ENCODE measurements at regions not wholly inside any gene's neighbourhood (a gene's known extent, or its start where the extent isn't known, plus 50 kb on each side); places are given as distances from the start of the nearest gene placed in this dataset.

- no peak for TF ChIP-seq ZNF398 (CRISPR knock-in tag; IDR thresholded peaks at IDR 0.05)
- TF ChIP-seq NBN (IDR thresholded peaks at IDR 0.05; ENCODE audit: low read depth), result no peak
- no peak for TF ChIP-seq ZFX (CRISPR knock-in tag; IDR thresholded peaks at IDR 0.05)
- TF ChIP-seq ADNP (tag; IDR thresholded peaks at IDR 0.05), result no peak
- no peak for TF ChIP-seq KAT7 (CRISPR knock-in tag; IDR thresholded peaks at IDR 0.05; ENCODE audit: borderline replicate concordance)
- TF ChIP-seq CEBPZ (IDR thresholded peaks at IDR 0.05; ENCODE audit: borderline replicate concordance, low read depth, low read length), result no peak
- TF ChIP-seq TFE3 (CRISPR knock-in tag; IDR thresholded peaks at IDR 0.05), result no peak
- TF ChIP-seq NFYB (IDR thresholded peaks at IDR 0.05; ENCODE audit: extremely low read depth, insufficient read length), result no peak
- TF ChIP-seq KAT2B (IDR thresholded peaks at IDR 0.05; ENCODE audit: low read depth, low read length), result no peak
- no peak for TF ChIP-seq NONO (IDR thresholded peaks at IDR 0.05; ENCODE audit: low read depth in 2 of 2, low read length in 1 of 2)
- TF ChIP-seq THAP7 (CRISPR knock-in tag; IDR thresholded peaks at IDR 0.05), result no peak
These were observed 50.4 kb upstream of the NKX2-2 start (continued) for GRCh38 chr20:21564127-21564773.

Measured in K562 (cell line).